OCI-LY1 (cell line): ENCODE measurements at regions not wholly inside any gene's neighbourhood (a gene's known extent, or its start where the extent isn't known, plus 50 kb on each side); places are given as distances from the start of the nearest gene placed in this dataset.

Experiments
- EZH2 ChIP-seq: fragments of 200-600 bp; sonication (generic), shearing (Covaris generic); IDR thresholded peaks from 2 replicates; pipeline ENCODE4 v1.8.0; 2017; ENCODE audit warnings: borderline replicate concordance, mixed run types, mild to moderate bottlenecking, antibody characterized with exemption, low read length, moderate library complexity, mixed read lengths
- TF ChIP-seq, protein P1 (sequence below): fragments of 200-600 bp; sonication (generic), shearing (Covaris generic); IDR thresholded peaks from 2 replicates; pipeline ENCODE4 v1.5.1; 2017; ENCODE audit warnings: mild to moderate bottlenecking, antibody characterized with exemption, low read length, moderate library complexity, mixed read lengths

DNA sequence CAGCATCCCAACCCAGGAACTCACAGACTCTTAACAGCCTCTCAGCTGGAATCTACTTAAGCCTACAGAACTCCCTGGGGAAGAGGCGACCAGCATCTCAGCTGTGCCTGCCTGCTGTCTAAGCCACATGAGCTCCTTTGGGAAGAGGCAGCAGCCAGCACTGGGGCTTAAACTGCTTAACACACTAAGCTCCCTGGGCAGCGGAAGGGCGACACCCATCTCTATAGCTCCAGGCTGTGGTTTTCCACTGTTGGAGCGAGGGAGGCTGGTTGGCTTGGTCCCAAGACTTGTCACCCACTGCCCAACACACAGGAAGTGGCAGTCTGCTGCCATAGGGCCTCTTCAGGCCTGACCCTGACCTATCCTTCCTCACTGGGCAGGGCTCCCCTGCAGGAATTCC is 1544.1 kb upstream of the ADGRL3 start:
- TF ChIP-seq, protein P1, sequence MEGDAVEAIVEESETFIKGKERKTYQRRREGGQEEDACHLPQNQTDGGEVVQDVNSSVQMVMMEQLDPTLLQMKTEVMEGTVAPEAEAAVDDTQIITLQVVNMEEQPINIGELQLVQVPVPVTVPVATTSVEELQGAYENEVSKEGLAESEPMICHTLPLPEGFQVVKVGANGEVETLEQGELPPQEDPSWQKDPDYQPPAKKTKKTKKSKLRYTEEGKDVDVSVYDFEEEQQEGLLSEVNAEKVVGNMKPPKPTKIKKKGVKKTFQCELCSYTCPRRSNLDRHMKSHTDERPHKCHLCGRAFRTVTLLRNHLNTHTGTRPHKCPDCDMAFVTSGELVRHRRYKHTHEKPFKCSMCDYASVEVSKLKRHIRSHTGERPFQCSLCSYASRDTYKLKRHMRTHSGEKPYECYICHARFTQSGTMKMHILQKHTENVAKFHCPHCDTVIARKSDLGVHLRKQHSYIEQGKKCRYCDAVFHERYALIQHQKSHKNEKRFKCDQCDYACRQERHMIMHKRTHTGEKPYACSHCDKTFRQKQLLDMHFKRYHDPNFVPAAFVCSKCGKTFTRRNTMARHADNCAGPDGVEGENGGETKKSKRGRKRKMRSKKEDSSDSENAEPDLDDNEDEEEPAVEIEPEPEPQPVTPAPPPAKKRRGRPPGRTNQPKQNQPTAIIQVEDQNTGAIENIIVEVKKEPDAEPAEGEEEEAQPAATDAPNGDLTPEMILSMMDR: no peak
- no peak for TF ChIP-seq EZH2
